WERI-Rb-1 (cell line): ENCODE measurements at regions not wholly inside any gene's neighbourhood (a gene's known extent, or its start where the extent isn't known, plus 50 kb on each side); places are given as distances from the start of the nearest gene placed in this dataset.

Experiments
- DNase-seq: peaks from one replicate; pipeline ENCODE4 v3.0.0-alpha.2; 2020
- H3K27ac ChIP-seq: fragments of 250-450 bp; sonication (Bioruptor Pico); 2 replicates; pipeline ENCODE4 v1.5.1; 2020; ENCODE audit warnings: mild to moderate bottlenecking, moderate library complexity
- H3K27me3 ChIP-seq: fragments of 250-450 bp; sonication (Bioruptor Pico); 2 replicates; pipeline ENCODE4 v1.5.1; 2021; ENCODE audit warnings: mild to moderate bottlenecking, low read depth, moderate library complexity; ENCODE audit not compliant: insufficient read depth, severe bottlenecking
- H3K36me3 ChIP-seq: fragments of 250-450 bp; sonication (Bioruptor Pico); 2 replicates; pipeline ENCODE4 v1.5.1; 2020; ENCODE audit warnings: mild to moderate bottlenecking, moderate library complexity
- H3K4me3 ChIP-seq: 2 replicates; pipeline ENCODE4 v1.5.1; 2011; ENCODE audit warnings: low read depth, mild to moderate bottlenecking, control low read depth, low read length
- H3K9me3 ChIP-seq: fragments of 250-450 bp; sonication (Bioruptor Pico); 2 replicates; pipeline ENCODE4 v1.5.1; 2021; ENCODE audit warnings: mild to moderate bottlenecking, moderate library complexity; ENCODE audit not compliant: severe bottlenecking
- TF ChIP-seq, protein P1 (sequence below): IDR thresholded peaks from 2 replicates; pipeline ENCODE4 v1.5.1; 2011; ENCODE audit warnings: low read depth, mild to moderate bottlenecking, control low read depth, inconsistent platforms, low read length

DNA sequence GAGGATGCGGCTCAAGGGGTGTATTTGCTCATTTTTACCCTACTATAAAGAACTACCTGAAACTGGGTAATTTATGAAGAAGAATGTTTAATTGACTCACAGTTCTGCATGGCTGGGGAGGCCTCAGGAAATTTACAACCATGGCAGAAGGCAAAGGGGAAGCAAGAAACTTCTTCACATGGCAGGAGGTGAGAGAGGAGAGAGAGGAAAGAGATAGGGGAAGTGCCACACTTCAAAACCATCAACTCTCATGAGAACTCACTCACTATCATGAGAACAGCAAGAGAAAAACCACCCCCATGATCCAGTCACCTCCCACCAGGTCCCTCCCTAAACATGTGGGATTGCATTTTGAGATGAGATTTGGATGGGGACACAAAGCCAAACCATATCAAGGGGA is 192.7 kb downstream of the DIPK2A start:
- no peaks in the 10 kb centered on the region for H3K36me3 ChIP-seq
- DNase-seq: no peak
- TF ChIP-seq, protein P1, sequence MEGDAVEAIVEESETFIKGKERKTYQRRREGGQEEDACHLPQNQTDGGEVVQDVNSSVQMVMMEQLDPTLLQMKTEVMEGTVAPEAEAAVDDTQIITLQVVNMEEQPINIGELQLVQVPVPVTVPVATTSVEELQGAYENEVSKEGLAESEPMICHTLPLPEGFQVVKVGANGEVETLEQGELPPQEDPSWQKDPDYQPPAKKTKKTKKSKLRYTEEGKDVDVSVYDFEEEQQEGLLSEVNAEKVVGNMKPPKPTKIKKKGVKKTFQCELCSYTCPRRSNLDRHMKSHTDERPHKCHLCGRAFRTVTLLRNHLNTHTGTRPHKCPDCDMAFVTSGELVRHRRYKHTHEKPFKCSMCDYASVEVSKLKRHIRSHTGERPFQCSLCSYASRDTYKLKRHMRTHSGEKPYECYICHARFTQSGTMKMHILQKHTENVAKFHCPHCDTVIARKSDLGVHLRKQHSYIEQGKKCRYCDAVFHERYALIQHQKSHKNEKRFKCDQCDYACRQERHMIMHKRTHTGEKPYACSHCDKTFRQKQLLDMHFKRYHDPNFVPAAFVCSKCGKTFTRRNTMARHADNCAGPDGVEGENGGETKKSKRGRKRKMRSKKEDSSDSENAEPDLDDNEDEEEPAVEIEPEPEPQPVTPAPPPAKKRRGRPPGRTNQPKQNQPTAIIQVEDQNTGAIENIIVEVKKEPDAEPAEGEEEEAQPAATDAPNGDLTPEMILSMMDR: no peak
- H3K27me3 ChIP-seq: no peaks in the 10 kb centered on the region
- H3K9me3 ChIP-seq: no peaks in the 10 kb centered on the region
- no peak overlapping the region for H3K4me3 ChIP-seq
- H3K27ac ChIP-seq: no peak overlapping the region

- Histone ChIP-seq H3K9me3 (no peaks in the 10 kb centered on the region), H3K27me3 (no peaks in the 10 kb centered on the region), H3K27ac (no peak overlapping the region), H3K4me3 (no peak overlapping the region), H3K36me3 (no peaks in the 10 kb centered on the region)
- no peak for DNase-seq
- TF ChIP-seq, protein P1: no peak
Observed at GRCh38 chr3:144165482-144165881, 193.9 kb downstream of the DIPK2A start.

GRCh38 chr3:144167634-144168033 is 196.0 kb downstream of the DIPK2A start:
- no peak for DNase-seq
- no peak overlapping the region for H3K27ac ChIP-seq
- TF ChIP-seq, protein P1: no peak
- no peaks in the 10 kb centered on the region for H3K27me3 ChIP-seq
- no peaks in the 10 kb centered on the region for H3K36me3 ChIP-seq
- no peaks in the 10 kb centered on the region for H3K9me3 ChIP-seq
- H3K4me3 ChIP-seq: no peak overlapping the region

DNA sequence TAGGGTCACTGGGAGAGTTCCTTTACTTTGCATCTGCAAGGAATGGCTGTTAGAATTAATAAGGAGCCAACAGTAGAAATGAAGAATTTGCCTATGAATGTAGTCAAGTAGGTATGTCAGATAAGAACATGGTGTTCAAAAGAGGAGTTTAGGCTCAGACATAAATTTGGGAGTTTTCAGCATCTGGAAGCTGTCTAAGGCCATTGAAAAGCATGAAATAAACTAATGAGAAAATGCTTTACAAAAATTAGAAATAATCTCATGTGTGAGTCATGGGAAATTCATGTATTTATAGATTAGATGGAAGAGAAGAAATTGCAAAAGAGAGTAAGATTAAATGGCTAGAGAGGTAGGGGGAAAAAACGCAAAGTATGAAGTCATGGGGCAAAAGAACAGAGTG is 201.9 kb downstream of the DIPK2A start:
- H3K27ac ChIP-seq: no peak overlapping the region
- H3K36me3 ChIP-seq: no peaks in the 10 kb centered on the region
- no peak for DNase-seq
- H3K27me3 ChIP-seq: no peaks in the 10 kb centered on the region
- TF ChIP-seq, protein P1: no peak
- H3K4me3 ChIP-seq: no peak overlapping the region
- no peaks in the 10 kb centered on the region for H3K9me3 ChIP-seq

DNA sequence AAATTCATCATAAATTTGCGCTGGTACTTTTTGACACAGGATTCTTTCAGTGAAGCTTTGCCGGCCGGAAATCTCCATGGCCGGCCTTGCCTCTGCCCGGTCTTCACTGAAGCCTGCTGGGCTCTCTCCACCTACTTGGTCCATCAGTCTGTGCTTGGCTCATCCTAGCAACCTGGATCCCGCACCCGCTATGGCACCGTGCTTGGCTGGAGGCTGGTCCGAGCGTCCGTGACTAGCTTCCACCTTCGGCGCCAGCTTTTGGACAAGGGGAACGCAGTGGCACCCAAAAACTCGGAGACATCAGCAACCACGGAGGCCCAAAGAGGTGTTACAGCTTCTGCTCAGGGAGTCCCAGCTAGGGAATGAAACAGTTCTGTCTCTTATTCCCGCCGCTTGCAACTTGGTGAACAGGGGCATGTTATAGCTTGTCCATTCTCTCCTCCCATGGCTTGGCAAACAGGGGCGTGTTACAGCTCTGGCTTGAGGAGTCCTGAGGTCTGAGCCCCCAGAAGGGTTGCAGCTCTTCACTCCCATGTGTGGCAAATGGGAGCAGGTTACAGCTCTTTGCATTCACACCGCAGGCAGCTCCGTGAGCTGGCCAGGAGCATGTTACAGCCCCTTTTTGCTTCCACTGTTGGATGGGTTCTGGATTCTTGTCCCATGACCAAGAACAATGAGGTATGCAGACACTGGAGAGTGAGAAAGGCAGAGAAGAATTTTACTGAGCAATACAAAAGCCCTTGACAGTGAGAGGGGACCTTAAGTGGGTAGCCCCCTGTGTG is 204.2 kb downstream of the DIPK2A start:
- TF ChIP-seq, protein P1: no peak
- H3K27me3 ChIP-seq: no peaks in the 10 kb centered on the region
- DNase-seq: no peak
- no peaks in the 10 kb centered on the region for H3K9me3 ChIP-seq
- no peak overlapping the region for H3K4me3 ChIP-seq
- H3K27ac ChIP-seq: no peak overlapping the region
- H3K36me3 ChIP-seq: no peaks in the 10 kb centered on the region

GRCh38 chr3:144177649-144178048 is 206.0 kb downstream of the DIPK2A start:
- Histone ChIP-seq H3K4me3 (no peak overlapping the region), H3K36me3 (no peaks in the 10 kb centered on the region)
- TF ChIP-seq, protein P1: no peak

More at GRCh38 chr3:144177649-144178048, 206.0 kb downstream of the DIPK2A start:
- H3K27me3 ChIP-seq: no peaks in the 10 kb centered on the region
- H3K27ac ChIP-seq: no peak overlapping the region
- no peaks in the 10 kb centered on the region for H3K9me3 ChIP-seq
- no peak for DNase-seq
